ENCODE measurements at regions not wholly inside any gene's neighbourhood (a gene's known extent, or its start where the extent isn't known, plus 50 kb on each side); places are given as distances from the start of the nearest gene placed in this dataset.

DNA sequence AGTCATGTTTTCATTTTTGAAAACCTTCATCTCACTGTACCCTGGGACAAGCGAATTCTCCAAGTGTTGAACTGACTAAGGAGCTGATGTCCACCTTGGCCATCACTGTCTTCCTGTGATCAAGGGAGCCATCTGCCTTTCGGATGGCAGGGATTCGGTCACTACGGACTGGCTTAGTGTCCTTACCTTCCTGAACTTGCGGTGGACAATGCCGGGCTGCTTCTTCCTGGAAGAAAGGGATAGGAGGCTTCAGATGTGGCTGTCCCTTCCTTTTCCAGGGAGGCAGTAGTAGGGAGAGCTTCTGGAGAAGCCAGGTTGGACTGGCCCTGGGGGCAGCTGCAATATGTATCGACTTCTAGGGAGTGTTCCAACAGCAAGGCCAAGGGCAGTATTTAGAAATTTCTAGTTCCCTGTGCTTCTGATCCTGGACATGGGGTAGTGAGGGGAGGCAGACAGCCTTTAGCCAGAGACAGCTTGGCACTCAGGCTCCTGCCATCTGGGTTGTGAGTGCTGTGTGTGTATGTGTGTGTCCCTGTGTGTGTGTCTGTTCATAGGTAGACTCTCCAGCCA is 114.6 kb downstream of the IER5 start:
- TF ChIP-seq POLR2A (IDR thresholded peaks at IDR 0.05; ENCODE audit: low read depth, low read length): no peak
- no peak for TF ChIP-seq POLR2AphosphoS5 (IDR thresholded peaks at IDR 0.05; ENCODE audit: low read depth, low read length)
- TF ChIP-seq SPI1 (IDR thresholded peaks at IDR 0.05; ENCODE audit: low read depth, low read length): no peak
- no peak for TF ChIP-seq TAF1 (IDR thresholded peaks at IDR 0.05; ENCODE audit: low read depth, low read length)

All from GM12891 (cell line).